Muscle layer of duodenum (tissue), 2 donors: ENCODE measurements at regions not wholly inside any gene's neighbourhood (a gene's known extent, or its start where the extent isn't known, plus 50 kb on each side); places are given as distances from the start of the nearest gene placed in this dataset.

Source experiments
- H3K27ac ChIP-seq: one replicate; pipeline ENCODE4 v1.7.0; 2013; ENCODE audit warnings: mild to moderate bottlenecking, low read length
- H3K27me3 ChIP-seq: one replicate; pipeline ENCODE4 v1.7.0; 2013; ENCODE audit warnings: low read depth, mild to moderate bottlenecking, control low read depth, low read length
- H3K36me3 ChIP-seq, 2 donors: one replicate each; pipeline ENCODE4 v1.7.0; 2013; ENCODE audit warnings: low read length in 2 of 2, control low read depth in 1 of 2, mild to moderate bottlenecking in 1 of 2; ENCODE audit not compliant: insufficient read depth in 2 of 2, control insufficient read depth in 1 of 2
- H3K4me1 ChIP-seq, 2 donors: one replicate each; pipeline ENCODE4 v1.7.0; 2013; ENCODE audit warnings: low read length in 2 of 2, mild to moderate bottlenecking in 2 of 2, control low read depth in 1 of 2, moderate library complexity in 1 of 2; ENCODE audit not compliant: insufficient read depth in 2 of 2, control insufficient read depth in 1 of 2
- H3K4me3 ChIP-seq, 2 donors: one replicate each; pipeline ENCODE4 v1.7.0; 2013; ENCODE audit warnings: low read length in 2 of 2, low read depth in 1 of 2, mild to moderate bottlenecking in 1 of 2
- H3K9me3 ChIP-seq, 2 donors: one replicate each; pipeline ENCODE4 v1.7.0; 2013; ENCODE audit warnings: low read length in 2 of 2, control low read depth in 1 of 2, mild to moderate bottlenecking in 1 of 2; ENCODE audit not compliant: control insufficient read depth in 1 of 2
- donor health status: healthy.

DNA sequence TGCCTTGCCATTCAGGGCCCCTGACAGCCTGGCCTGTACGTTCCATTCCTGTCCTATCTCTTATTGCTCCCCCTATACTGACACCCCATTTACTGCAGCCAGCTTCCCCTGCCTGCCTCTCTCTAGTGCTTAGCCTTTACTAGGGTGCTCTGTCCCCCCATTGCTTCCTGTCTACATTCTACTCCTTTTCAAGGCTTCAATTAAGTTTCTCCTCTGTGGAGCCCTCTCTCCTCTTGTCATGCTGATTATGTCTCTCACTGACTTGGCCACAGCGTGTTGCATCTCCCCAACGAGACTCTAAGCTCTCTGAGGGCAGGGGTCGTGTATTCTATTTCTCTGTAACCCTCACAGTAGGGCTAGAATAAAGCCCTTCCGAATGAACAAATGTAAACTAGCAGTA lies 185.2 kb downstream of the RPLP1 start:
- H3K4me1 ChIP-seq = no peaks in the 10 kb centered on the region
- no peaks in the 10 kb centered on the region for H3K36me3 ChIP-seq
- no peak overlapping the region for H3K4me3 ChIP-seq
- H3K27me3 ChIP-seq = no peaks in the 10 kb centered on the region
- H3K27ac ChIP-seq = no peak overlapping the region
- peaks cover 0 to 3% of the 10 kb centered on the region in 2 donors for H3K9me3 ChIP-seq

GRCh38 chr15:69643476-69643875 lies 190.9 kb downstream of the RPLP1 start:
- H3K27ac ChIP-seq = no peak overlapping the region
- H3K27me3 ChIP-seq = no peaks in the 10 kb centered on the region
- no peaks in the 10 kb centered on the region for H3K4me1 ChIP-seq
- H3K36me3 ChIP-seq = no peaks in the 10 kb centered on the region
- peaks cover 0 to 3% of the 10 kb centered on the region in 2 donors for H3K9me3 ChIP-seq
- H3K4me3 ChIP-seq = no peak overlapping the region

DNA sequence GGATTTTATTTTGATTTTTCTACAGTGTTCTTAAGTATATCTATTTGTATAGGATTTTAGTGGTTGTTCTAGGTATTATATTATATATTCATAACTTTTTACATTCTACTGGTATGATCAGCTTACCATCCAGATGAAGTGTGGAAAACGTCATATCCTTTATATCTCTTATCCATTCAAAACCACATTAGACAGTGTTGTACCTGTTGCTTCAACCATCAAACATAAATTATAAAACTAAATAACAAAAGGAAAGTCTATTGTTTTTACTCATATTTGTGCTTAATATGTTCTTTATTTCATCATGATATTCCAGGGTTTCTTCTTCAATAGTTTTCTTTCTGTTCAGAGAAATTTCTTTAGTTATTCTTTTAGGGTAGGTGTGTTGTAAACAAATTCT lies 191.4 kb downstream of the RPLP1 start:
- Histone ChIP-seq H3K27ac (no peak overlapping the region), H3K27me3 (no peaks in the 10 kb centered on the region), H3K4me3 (no peak overlapping the region), H3K9me3 (peaks cover 0 to 3% of the 10 kb centered on the region in 2 donors), H3K4me1 (no peaks in the 10 kb centered on the region), H3K36me3 (no peaks in the 10 kb centered on the region)

DNA sequence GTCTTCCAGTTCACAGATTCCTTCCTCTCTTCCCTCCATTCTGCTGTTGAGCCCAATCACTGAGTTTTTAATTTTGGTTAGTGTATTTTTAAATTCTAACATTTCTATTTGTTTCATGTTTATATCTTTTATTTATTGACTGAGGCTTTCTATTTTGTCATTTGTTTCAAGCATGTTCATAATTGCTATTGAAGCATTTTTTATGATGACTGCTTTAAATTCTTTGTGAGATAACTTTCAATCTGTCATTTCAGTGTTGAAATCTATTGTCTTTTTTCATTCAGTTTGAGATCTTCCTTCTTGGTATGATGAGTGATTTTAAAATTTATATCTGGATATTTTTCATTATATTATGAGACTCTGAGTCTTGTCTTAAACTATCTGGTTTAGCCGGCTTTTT lies 192.3 kb downstream of the RPLP1 start:
- H3K27me3 ChIP-seq = no peaks in the 10 kb centered on the region
- no peak overlapping the region for H3K4me3 ChIP-seq
- no peaks in the 10 kb centered on the region for H3K36me3 ChIP-seq
- H3K27ac ChIP-seq = no peak overlapping the region
- H3K9me3 ChIP-seq = peaks cover 0 to 3% of the 10 kb centered on the region in 2 donors
- H3K4me1 ChIP-seq = no peaks in the 10 kb centered on the region

GRCh38 chr15:69647142-69647513 lies 194.5 kb downstream of the RPLP1 start:
- H3K27me3 ChIP-seq = no peaks in the 10 kb centered on the region
- H3K27ac ChIP-seq = no peak overlapping the region
- no peaks in the 10 kb centered on the region for H3K36me3 ChIP-seq
- no peaks in the 10 kb centered on the region for H3K4me1 ChIP-seq
- no peaks in the 10 kb centered on the region for H3K9me3 ChIP-seq
- no peak overlapping the region for H3K4me3 ChIP-seq

GRCh38 chr15:69648212-69648611 lies 195.6 kb downstream of the RPLP1 start:
- Histone ChIP-seq H3K4me3 (no peak overlapping the region), H3K36me3 (no peaks in the 10 kb centered on the region), H3K27me3 (no peaks in the 10 kb centered on the region), H3K27ac (no peak overlapping the region), H3K9me3 (no peaks in the 10 kb centered on the region), H3K4me1 (no peaks in the 10 kb centered on the region)

GRCh38 chr15:69648775-69649735 lies 196.4 kb downstream of the RPLP1 start:
- H3K4me1 ChIP-seq = no peaks in the 10 kb centered on the region
- H3K27me3 ChIP-seq = no peaks in the 10 kb centered on the region
- no peak overlapping the region for H3K4me3 ChIP-seq
- no peaks in the 10 kb centered on the region for H3K36me3 ChIP-seq
- H3K27ac ChIP-seq = no peak overlapping the region
- no peaks in the 10 kb centered on the region for H3K9me3 ChIP-seq

DNA sequence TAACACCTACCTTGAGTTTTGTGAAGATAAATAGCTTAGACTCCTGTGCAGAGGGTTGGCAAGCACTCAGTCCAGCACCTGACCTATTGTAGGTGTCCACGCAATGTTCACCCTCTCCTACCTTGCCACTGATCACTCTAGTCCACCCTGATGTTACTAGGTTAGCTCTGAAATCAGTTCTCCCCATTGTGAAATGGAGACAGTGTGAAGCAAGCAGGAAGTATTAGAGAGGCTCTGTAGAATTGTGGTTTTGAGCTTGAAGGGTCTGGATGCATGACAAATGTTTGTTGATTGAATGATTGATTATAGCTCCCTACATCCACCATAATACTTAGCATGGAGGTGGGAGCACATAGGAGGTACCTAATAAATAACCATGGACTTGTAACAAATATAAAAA lies 199.7 kb downstream of the RPLP1 start:
- H3K36me3 ChIP-seq = no peaks in the 10 kb centered on the region
- H3K27ac ChIP-seq = no peak overlapping the region
- no peak overlapping the region for H3K4me3 ChIP-seq
- H3K4me1 ChIP-seq = no peaks in the 10 kb centered on the region
- no peaks in the 10 kb centered on the region for H3K9me3 ChIP-seq
- H3K27me3 ChIP-seq = no peaks in the 10 kb centered on the region

DNA sequence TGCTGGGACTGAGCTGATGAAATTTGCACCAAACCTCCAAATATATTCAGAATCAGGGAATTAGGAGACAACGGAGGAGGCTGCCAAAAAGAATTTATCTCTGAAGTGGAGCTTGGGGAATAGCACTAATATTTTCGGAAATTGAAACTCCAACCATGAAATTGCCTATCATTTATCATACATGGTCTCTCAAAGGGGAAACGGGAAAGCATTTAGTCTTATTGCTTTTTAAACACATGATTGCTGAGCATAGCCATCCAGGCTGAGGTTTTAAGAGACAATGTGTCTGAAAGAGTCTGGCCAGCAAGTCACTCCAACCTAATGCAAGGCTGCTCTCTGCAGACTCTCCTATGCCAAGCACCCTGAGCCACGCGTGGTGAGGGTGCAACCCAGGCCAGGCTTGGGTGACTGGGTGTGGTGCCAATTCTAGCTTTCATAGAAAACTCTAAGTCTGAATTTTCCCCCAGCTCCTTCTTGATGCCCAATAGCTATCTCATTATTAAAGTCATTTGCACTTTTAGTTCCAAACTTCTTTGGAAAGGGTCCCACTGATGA lies 200.2 kb downstream of the RPLP1 start:
- no peaks in the 10 kb centered on the region for H3K9me3 ChIP-seq
- H3K27ac ChIP-seq = no peak overlapping the region
- H3K27me3 ChIP-seq = no peaks in the 10 kb centered on the region
- no peak overlapping the region for H3K4me3 ChIP-seq
- no peaks in the 10 kb centered on the region for H3K4me1 ChIP-seq
- no peaks in the 10 kb centered on the region for H3K36me3 ChIP-seq

DNA sequence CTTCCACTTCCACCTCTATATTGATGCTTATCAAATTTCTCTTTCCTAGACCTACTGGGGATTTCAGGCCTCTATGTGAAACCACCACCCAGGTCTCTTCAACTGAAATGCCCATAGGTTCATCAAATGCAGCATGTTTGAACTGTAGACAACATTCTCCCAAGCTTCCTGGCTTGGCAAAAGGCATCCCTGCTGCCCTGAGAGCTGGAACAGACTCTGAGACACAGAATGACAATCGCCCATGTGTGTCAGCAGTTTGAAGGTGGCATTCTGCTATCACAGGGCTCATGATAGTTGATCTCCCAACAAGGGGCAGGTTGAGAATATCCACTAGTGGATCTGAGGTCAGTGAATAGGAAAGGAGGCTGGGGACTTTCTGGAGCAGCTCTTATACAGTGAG lies 200.7 kb downstream of the RPLP1 start:
- Histone ChIP-seq H3K4me1 (no peaks in the 10 kb centered on the region), H3K27me3 (no peaks in the 10 kb centered on the region), H3K27ac (no peak overlapping the region), H3K4me3 (no peak overlapping the region), H3K36me3 (no peaks in the 10 kb centered on the region), H3K9me3 (no peaks in the 10 kb centered on the region)

- H3K36me3 ChIP-seq = no peaks in the 10 kb centered on the region
- H3K9me3 ChIP-seq = no peaks in the 10 kb centered on the region
- H3K27me3 ChIP-seq = no peaks in the 10 kb centered on the region
- no peak overlapping the region for H3K4me3 ChIP-seq
- H3K27ac ChIP-seq = no peak overlapping the region
- H3K4me1 ChIP-seq = no peaks in the 10 kb centered on the region
These were observed 201.2 kb downstream of the RPLP1 start for GRCh38 chr15:69653846-69654245.
